GM13976 (cell line): ENCODE measurements at regions not wholly inside any gene's neighbourhood (a gene's known extent, or its start where the extent isn't known, plus 50 kb on each side); places are given as distances from the start of the nearest gene placed in this dataset.

Source experiments
- DNase-seq: peaks from one replicate; pipeline ENCODE4 v3.0.0; 2012; ENCODE audit warnings: low spot score
- CTCF ChIP-seq: IDR thresholded peaks from 2 replicates; pipeline ENCODE4 v1.5.1; 2012; ENCODE audit warnings: borderline replicate concordance, mild to moderate bottlenecking; ENCODE audit not compliant: insufficient read depth; ENCODE audit errors: extremely low read depth, missing control alignments, control extremely low read depth
- in situ Hi-C: fragments of 300-500 bp; cut with MboI; formaldehyde crosslinking; loops from one replicate; pipeline ENCODE4 v1.12.0; 2022; ENCODE audit warnings: low sequenced_read_pairs, mixed read lengths, inconsistent platforms; ENCODE audit not compliant: unreplicated experiment

GRCh38 chr17:34730816-34731215 lies 151.4 kb downstream of the TMEM132E start:
- TF ChIP-seq CTCF = no peak
- in situ Hi-C loops = no loop called here
- DNase-seq = no peak

GRCh38 chr17:34728771-34729310 lies 149.5 kb downstream of the TMEM132E start:
- no peak for DNase-seq

GRCh38 chr17:34727601-34728000 lies 148.2 kb downstream of the TMEM132E start:
- in situ Hi-C loops = no loop called here
- DNase-seq = no peak
- TF ChIP-seq CTCF = no peak

More at GRCh38 chr17:34728771-34729310, 149.5 kb downstream of the TMEM132E start:
- no peak for TF ChIP-seq CTCF
- in situ Hi-C loops = no loop called here

- in situ Hi-C loops = no loop called here
- no peak for DNase-seq
- no peak for TF ChIP-seq CTCF
Measured at GRCh38 chr17:34726536-34727384, 147.4 kb downstream of the TMEM132E start.

- in situ Hi-C loops = no loop called here
- no peak for TF ChIP-seq CTCF
- no peak for DNase-seq
Measured at GRCh38 chr17:34725725-34726124, 146.3 kb downstream of the TMEM132E start.

- TF ChIP-seq CTCF = no peak
- in situ Hi-C loops = no loop called here
- no peak for DNase-seq
Measured at GRCh38 chr17:34725008-34725407, 145.6 kb downstream of the TMEM132E start.

GRCh38 chr17:34723875-34724274 lies 144.5 kb downstream of the TMEM132E start:
- DNase-seq = no peak
- in situ Hi-C loops = no loop called here
- TF ChIP-seq CTCF = no peak
